ENCODE measurements at regions not wholly inside any gene's neighbourhood (a gene's known extent, or its start where the extent isn't known, plus 50 kb on each side); places are given as distances from the start of the nearest gene placed in this dataset.

DNA sequence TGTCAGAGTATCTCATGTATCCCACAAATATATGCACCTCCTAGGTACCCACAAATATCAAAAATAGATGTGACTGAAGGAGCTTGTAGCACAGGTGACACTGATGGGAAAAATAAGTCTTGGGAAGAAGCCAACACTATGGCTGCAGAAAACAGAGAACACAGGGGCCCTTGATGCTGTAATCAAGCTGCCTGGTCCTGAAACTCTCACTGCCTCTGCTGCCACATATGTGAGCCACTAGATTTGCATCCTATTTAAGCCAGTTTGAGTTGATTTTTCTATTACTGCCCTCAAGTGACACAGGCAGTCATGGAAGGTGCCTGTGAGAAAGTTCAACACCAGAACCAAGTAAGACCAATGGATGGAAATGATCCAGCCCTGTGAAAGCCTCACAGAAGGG, 720.8 kb downstream of the UQCRFS1 start:
- DNase-seq = no peak

DNA sequence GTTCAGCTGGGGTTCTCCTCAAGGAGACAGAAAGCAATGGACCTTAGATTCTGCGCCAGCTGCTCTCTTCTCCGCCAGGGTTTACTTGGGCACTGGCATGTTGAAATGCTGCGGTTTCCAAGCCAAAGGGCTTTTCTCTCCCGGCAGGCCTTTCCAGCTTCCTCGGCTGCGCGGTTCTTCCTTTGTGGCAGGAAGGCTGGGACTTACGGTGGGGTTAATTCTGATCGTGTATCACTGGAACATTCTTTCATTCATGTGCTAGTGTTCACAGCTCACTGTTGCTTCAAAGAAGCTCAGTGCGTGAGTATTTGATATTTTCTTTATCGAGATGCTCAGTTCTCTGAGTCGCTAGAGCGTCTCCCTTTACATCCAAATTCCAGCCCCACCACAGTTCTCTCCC, 723.2 kb downstream of the UQCRFS1 start:
- no peak for DNase-seq

DNA sequence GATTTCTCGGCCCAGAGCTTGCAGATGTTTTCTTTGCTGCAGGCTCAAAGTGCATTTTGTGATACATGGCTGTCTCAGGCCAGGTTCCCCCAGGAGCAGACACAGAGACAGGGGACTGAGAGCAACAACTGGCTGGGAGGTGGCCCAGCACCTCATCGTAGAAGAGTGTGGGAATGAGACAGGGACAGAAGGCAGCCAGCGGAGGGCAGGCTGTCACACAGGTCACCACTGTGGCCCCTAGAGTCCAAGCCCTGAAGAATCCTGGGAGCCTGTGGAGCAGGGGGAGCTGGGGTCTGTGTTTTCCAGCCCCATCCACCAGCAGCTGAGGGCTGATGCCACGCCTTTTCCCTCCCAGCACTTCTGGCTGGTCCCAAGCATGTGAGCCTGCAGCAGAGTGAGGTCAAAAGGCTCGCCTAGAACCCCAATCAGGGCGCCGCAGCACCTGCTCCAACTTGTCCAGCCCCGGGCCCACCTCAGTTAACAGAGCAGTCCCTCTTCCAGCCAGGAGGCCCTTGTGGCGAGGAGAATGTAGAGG, 723.8 kb downstream of the UQCRFS1 start:
- DNase-seq = no peak

DNA sequence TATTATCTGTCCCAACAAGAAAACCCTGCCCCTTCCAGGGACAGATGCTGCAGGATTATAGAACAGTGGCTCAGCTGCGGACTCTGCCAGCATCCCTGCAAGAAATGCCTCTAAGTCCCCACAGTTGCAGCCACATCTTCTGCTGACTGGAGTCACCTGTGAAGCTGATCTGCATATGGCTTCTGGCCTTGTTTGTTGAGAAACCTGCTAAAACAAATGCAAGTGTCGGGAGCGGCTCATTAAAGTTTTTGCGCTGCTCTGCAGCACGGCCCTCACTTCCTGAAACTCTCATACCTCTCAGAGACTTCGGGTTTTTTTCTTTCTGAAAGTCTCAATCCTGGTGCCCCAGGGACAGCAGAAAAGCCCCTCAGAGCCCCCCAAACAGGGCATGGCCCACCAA, 725.0 kb downstream of the UQCRFS1 start:
- no peak for DNase-seq

DNA sequence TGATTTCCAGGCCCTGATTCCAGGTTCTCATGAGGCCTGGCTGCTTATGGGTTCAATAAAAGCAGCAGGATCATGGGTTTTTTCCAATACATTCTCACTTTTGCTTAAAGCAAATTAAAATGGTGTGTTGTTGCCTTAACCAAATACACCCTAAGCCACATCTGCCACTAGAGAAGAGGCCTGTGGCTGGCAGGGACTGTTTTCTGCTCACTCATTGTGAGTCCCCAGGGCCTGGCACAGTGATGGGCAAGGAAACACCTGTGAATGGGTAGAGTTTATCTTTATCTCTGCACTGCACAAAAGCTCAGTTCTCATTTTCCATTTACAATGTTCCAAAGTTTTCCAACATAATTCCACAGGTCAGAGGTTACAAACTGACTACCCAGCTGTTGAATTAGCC, 726.0 kb downstream of the UQCRFS1 start:
- no peak for DNase-seq

DNA sequence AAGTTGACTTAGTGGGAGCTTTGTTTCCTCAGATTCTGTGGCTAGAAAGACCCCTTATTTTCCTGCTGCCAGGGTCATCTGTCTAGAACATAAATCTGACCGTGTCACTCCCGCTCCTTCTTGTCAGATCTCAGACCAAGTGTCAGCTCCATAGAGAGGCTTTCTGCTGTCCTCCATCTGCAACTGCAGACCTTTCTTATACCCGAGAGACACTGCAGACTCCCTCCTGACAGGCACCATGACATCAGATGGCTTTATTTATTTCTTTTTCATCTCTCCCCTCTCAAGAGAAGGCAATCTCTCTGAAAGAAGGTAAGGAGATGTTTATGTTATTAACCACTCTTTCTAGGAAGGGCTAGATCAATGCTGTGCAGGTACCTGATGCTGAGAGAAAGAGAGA, 726.5 kb downstream of the UQCRFS1 start:
- no peak for DNase-seq

DNA sequence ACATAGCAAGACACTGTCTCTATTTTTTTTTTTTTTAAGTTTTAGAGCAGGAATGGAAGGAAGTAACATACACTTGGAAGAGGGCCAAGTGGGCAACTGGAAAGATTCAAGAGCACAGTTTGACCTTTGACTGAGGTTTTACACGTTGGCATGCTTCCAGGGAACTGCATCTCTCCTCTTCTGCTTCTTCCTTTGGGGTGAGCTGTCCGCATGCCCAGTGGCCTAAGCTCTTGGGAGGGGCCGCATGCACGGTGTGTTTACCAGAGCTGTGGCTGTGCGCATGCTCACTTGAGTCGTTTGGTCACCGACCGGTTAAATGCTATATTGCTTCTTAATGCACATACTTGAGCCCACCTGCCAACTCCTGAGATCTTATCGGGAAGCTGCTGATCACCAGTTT, 727.7 kb downstream of the UQCRFS1 start:
- DNase-seq = no peak

DNA sequence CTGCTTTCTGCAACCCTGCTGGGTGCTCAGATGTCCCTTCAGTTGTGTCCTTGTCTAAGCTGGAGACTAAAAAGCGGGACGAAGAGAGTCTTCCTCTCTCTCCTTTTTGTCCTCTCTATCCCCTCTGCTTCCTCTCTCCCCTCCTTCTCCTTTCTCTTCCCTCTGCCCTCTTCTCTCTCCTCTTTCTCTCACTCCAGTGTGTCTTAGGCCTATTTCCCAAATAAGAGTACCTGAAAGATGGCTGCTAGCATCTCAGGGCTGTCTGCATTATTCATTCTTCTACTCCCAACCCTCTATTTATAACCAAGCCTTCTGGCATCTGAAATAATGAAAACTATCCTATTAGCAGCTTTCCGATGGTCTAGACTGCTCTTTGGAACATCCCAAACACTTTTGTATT, 729.8 kb downstream of the UQCRFS1 start:
- DNase-seq = no peak

DNA sequence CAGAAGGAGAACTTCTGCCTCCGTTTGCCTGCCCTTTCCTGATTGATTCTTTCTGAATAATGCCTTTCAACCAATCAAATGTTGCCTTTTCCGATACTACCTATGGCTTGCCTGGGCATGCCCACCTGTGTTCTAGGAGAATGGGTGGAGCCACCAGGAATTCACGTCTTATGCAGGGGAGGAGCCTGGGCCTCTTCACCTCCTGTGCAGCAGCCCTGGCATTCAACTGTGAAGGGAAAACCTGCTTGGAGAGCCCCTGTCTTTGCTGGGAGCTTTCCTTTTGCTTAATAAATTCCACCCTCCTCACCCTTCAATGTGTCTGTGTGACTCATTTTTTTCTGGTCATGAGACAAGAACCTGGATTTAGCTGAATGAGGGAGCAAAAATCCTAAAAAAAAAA, 730.7 kb downstream of the UQCRFS1 start:
- DNase-seq = no peak

DNA sequence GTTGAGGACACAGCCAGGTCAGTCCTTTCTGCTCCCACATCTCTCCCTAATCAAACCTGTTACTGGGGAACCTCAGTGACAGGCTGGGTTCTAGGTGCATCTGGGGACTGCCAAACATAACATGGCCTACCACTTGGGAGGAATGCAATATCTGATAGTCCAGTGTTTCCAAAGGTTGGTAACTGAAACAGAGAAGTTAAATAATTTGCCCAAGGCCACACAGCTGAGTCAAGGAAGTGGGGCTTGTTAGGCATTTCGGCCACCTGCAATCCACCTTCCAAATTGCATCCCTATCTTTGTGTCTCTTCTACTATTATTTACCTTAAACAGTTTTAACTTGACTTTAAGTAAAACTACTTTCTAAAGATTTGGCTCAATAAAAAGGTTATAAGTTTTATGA, 731.3 kb downstream of the UQCRFS1 start:
- no peak for DNase-seq

DNA sequence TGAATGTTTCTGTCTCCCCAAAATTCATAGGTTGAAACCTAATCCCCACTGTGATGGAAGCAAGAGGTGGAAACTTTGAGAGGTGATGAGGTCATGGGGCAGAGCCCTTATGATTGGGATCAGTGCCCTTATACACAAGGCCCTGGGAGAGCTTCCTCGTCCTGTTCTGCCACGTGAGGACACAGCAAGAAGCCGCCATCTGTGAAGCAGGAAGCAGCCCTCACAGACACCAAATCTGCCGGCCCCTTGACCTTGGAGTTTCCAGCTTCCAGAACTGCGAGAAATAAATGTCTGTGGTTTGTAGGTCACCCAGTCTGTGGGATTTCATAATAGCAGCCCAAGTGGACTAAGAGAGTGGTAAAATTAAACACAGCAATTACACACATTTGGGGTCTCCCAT, 737.4 kb downstream of the UQCRFS1 start:
- no peak for DNase-seq

DNA sequence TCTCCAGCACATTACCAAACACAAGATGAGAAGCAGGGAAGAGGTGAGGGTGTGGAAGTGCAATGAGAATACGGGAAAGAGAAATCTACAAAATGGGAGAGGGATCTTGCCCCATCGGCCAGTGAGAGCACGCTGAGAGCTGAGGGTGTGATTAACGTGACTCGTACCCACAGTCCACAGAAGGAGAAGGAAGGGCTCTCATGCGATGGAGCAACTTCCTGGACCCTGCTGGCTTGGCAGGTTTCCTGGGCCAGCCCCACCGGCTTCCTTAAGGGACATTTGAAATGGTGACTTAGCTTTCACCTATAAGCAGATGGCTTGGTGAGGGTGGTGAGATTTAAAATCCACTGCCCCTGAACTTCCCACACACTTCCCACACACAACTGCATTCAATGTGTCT, 740.1 kb downstream of the UQCRFS1 start:
- no peak for DNase-seq

DNA sequence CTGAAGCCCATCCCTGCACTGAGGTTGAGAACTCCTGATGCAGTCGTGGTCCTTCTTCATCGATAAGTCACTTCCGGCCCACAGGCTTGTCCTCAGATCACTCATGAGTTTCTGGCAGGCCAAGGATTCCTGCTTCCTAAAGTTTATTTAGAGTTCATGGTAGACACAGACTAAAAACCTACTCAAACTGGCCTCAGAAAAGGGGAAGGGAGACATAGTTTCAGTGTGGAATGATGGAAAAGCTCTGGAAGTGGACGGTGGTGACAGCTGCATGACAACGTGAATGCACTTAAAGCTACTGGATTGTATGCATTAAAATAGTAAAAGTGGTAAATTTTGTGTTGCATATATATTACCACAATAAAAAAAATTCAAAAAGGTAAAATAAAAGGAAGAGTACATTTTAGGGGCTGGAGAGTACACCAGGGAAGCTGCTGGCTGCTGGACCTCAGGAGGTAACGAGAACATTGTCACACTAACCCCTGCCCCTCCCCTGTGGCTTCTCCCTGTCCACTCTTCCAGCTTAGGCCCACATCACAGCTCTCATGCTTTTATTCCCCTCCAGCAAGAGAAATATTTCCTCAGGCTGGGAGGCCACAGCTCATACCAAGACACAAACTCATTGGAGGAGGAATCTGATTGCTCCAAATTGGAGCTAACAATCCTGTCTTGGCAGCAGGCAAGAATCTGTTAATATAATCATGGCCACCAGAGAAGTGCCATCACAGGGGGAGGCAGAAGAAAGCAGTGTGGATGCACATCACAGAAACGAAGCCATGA, 741.0 kb downstream of the UQCRFS1 start:
- DNase-seq = no peak

DNA sequence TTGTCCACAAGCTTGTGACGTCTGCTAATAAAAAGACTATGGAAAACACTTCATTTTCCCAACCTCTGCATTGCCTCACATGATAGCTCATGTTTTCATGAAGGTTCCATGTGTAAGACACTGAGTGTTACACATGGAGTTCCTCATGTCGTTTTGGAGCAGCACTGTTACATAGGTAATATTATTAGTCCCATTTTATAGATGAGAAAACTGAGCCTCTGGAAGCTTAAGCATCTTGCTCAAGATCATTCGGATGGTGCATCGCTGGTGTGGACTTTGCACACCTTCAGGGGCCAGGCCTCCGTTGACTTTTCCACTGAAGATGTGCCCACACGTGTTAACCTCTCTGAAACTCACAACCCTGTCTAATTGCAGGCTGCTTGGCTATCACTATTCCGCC, 743.4 kb downstream of the UQCRFS1 start:
- DNase-seq = no peak

DNA sequence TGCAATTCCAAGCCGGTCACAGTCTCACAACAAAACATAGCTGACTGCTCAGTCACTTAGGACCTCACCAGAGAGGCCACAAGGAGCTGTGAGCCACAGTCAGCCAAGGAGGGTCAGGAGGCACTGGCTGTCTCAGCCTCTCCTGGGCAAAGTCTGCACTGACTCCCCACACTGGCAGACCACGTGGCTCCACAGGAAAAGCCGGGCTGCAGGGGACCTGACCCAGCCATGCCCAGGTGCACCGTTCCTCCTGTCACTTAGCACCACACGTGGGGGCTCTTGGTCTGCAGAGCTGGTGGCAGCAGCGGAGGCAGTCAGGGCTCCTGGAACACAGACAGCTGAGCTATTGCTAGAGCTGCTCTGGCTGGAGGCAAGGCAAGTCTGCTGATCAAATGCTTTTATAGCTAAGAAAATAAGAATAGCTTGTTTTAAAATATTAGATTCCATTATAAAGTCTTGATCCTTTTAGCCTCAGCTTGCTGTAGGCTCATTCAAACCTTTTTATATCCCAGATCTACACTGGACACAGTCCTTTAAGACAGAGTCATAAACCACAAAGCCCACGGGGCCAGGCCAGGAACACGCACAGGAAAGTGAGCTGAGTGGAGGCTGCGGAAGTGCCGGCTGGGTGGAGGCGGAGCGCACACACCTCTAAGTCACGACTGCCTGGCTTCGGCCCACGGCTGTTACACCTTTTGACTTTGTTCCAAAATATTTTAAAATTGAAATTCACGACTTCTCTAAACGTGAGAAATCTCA, 744.1 kb downstream of the UQCRFS1 start:
- DNase-seq = no peak

DNA sequence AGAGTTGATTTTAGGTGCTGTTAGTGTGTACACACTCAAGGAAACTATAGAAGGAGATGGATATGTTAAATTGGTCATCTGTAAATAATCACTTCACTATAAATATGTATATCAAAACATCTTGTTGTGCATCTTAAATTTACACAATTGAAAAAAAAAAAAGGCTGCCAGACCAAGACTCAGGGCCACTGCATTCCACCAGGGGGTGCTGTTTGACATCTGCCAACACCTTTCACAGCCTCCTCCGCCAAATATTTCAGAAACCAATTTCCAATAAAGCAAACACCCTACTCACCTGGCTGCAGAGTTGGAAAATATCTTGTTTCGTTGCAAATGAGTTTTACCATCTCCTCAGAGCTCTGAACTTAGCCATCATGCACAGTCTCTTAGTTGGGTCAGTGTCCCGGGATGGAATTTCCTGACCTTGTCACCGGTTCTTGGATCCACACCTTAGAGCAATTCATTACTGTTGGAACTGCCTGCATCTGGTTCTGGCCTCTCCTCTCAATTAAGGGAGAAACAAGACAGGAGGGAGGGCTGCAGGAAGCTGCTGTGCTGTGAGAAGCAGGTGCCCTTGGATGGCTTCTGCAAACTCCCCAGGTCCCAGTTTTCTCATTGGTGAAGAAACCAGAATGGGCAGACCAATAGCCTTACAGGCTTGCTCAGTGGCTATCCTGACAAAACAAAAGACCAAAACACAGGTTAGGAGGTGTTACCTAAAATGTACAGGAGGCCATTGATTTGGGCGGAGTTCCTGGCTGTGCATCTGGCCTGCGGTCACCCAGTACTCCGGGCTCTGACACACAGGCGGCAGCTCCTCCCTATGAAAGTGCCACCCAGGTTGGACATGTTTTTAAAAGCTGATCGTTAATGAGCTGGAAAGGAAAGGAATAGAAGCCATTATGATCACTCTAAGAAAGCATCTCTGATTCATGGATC, 746.6 kb downstream of the UQCRFS1 start:
- DNase-seq = no peak

DNA sequence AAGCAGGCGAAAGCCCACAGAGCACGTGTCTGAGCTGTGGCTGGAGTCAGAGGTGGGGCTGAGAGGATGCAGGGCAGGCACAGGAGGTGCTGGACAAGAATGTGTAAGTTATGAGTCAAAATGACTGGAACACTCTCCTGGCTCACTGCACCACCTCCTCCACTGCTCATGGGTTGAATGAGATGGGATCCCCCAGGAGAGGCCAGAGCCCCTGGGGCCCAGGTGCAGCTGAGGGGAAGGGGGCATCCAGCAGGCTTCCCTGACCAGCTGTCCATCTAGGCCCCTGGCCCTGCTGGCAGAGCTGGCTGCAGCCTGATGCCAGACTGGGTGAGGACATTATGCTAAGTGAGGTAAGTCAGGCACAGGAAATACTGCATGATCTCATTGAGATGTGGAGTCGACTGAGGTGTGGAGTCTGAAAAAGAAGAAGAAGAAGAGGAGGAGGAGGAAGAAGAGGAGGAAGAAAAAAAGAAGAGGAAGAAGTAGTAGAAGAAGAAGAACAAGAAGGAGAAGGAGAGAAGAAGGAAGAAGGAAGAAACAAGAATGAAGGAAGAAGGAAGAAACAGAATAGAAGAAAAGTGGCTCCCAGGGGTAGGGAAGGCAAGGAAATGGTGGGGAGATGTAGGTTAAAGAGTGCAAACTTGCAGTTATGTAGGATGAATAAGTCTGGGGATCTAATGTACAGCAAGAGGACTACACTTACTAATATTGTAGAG, 747.4 kb downstream of the UQCRFS1 start:
- no peak for DNase-seq

DNA sequence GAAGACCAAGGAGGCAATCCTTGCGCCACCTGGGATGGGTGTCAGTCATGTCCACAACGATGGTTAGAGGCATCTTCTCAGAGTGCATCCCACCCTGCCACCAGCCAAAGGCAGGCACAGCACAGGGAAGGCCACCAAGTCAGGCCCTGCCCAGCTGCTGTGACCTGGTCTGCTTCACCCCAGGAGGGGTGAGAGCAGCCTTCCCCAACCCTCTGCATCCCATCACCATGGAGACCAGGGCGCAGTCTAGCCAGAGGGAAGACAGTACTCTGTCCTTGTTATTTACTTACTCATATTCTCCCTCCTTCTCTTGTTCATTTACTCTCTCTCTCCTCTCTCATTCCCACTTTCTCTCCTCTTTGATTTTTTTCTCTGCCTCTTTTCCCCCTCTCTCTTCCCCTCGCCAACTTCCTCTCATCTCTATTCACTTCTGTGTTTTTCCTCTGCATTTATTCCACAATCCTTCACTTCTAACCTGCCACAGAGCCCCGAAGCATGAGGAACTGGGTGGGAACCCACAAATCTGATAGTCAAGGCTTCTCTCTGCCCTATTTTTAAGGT, 749.4 kb downstream of the UQCRFS1 start:
- no peak for DNase-seq

DNA sequence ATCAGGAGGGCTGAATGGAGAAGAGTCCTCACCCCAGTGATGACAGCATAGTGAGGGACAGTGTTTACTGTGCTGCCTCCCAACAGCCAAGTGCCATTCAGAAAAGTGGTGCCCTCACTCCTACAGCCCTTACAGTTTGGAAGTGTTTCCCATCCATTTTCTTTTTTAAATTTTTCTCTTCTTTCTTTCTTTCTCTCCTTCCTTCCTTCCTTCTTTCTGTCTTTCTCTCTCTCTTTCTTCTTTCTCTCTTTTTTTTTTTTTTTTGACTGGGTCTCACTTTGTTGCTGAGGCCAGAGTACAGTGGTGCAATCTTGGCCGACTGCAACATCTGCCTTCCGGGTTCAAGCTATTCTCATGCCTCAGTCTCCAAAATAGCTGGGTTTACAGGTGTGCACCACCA, 755.3 kb downstream of the UQCRFS1 start:
- DNase-seq = no peak

DNA sequence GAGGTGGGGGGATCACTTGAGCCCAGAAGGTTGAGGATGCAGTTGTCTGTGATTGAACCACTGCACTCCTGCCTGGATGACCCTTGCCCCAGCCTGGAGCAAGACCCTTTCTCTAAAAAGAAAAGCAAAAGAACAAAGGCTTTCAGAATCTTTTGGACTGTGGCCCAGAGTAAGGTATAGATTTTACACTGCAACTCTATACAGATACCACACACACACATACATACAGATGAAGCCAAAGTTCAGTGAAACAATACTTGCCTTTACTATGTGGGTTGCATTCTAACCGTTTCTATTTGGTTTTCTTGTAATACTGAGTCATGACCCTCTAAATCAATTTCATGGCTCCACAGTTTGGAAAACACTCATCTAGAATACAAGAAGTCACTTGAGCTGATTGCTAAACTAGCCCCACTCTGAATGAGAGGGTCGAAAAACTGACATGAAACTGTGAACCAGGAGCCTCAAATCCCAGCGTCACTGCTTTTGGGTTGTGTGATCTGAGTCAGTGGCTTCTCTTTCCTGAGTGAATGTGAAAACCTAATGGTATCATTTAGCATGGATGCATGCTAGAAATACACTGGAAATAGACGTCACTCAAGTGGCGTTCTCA, 756.1 kb downstream of the UQCRFS1 start:
- no peak for DNase-seq

DNA sequence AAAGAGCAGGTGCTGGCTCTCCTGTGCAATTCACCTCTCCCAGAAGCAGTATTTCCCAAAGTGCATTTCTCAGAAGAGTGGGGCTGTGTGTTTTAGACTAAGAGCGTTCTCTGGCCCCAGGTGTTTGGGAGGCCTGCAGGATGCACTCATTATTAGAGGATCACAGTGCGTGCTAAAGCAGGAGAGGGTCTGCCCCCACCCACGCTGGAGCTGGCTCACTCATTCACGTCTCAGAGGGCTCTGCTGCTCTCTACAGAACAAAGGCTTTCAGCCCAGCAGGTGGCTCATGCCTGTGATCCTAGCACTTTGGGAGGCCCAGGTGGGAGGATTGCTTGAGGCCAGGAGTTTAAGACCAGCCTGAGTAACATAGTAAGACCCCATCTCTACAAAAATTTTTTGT, 756.7 kb downstream of the UQCRFS1 start:
- DNase-seq = no peak

DNA sequence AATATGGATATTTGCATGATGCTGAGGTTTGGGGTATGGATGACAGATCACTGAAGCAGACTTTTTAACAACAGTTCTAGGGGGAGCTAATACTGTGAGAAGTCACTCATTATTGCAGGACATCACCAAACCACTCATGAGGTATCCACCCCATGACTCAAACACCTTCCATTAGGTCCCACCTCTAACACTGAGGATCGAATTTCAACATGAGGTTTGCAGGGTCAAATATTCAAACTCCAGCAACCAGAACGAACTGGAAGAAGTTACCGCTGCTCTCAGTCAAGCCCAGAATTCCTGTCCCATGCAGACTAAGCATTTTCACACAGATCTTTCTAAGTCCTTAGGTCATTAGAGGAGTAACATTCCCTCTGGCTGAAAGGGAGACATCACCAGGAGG, 758.9 kb downstream of the UQCRFS1 start:
- DNase-seq = no peak
